ENCODE measurements at regions not wholly inside any gene's neighbourhood (a gene's known extent, or its start where the extent isn't known, plus 50 kb on each side); places are given as distances from the start of the nearest gene placed in this dataset.

- TF ChIP-seq CTCF (IDR thresholded peaks at IDR 0.05) (no peak), POLR2A (IDR thresholded peaks at IDR 0.05) (no peak)
These were observed 674.6 kb upstream of the ZNF608 start for GRCh38 chr5:125421006-125421405.
